Renal cortical epithelial cell (primary cell): ENCODE measurements at regions not wholly inside any gene's neighbourhood (a gene's known extent, or its start where the extent isn't known, plus 50 kb on each side); places are given as distances from the start of the nearest gene placed in this dataset.

ENCODE experiments used
- DNase-seq: peaks from one replicate; pipeline ENCODE4 v3.0.0-alpha.2; 2011; ENCODE audit warnings: low read depth

- no peak for DNase-seq
These were observed 555.3 kb downstream of the NUF2 start for GRCh38 chr1:163877016-163877415.

DNA sequence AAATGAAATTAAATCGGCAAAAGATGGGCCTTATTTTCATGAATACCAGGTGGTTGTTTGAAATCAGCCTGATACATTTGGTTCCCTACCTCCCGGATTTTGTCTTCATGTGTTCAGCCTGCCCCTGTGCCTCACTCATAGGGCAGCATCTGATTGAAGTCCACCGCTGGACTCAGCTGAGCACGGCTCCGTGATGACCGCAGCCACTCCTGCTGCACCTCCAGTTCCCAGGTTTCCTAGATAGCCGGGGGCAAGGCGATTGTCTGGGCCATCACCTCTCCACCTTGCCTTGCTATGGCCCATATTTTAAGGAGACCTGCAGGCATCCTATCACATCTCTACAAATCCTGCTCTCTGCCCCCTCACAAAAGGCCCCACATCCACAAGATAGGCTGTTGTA lies 563.8 kb downstream of the NUF2 start:
- no peak for DNase-seq

- no peak for DNase-seq
These were observed 574.2 kb downstream of the NUF2 start for GRCh38 chr1:163896001-163896400.

GRCh38 chr1:163897412-163898155 lies 575.8 kb downstream of the NUF2 start:
- DNase-seq = no peak

DNA sequence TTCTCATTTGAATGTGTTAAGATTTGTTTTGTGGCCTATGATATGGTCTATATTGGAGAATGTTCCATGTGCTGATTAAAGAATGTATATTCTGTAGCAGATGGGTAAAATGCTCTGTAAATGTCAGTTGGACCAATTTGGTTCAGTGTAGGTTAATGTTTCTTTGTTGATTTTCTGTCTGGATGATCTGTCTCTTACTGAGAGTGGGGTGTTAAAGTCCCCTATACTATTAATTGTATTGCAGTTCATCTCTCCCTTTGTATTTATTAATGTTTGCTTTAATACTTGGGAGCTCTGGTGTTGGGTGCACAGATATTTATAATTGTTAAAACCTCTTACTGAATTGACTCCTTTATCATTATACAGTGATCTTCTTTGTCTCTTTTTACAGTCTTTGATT lies 584.5 kb downstream of the NUF2 start:
- no peak for DNase-seq

DNA sequence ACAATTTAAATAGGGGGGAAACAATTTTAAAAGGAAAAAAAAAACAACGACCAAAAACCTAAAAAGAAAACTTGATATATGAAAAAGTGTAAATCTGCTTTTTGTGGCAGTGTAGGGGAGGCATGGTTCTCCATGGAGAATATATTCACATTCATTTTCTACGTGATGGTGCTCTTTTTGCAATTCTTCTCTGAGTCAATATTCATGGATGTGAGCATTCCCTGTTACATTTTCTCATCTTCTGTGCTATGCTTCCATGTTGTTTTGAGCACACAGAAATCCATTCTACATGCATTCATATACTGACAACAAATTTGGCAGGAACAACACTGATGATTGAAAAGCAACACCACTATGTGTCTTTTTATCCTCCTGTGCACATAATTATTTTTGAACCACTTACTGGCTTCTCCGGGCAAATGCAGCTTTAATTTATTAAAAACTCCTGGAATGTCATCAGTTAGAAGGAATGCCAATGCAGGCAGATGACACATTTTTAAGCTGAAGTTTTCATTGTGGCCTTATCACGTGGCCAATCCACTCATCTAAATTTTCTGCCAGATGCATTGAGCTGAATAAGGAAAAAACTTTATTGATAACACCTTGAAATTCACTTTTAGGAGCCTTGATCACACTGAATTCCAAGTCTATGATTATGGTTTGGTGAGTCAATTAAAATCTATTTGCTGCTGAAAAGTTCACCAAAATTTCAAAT lies 590.6 kb downstream of the NUF2 start:
- no peak for DNase-seq

DNA sequence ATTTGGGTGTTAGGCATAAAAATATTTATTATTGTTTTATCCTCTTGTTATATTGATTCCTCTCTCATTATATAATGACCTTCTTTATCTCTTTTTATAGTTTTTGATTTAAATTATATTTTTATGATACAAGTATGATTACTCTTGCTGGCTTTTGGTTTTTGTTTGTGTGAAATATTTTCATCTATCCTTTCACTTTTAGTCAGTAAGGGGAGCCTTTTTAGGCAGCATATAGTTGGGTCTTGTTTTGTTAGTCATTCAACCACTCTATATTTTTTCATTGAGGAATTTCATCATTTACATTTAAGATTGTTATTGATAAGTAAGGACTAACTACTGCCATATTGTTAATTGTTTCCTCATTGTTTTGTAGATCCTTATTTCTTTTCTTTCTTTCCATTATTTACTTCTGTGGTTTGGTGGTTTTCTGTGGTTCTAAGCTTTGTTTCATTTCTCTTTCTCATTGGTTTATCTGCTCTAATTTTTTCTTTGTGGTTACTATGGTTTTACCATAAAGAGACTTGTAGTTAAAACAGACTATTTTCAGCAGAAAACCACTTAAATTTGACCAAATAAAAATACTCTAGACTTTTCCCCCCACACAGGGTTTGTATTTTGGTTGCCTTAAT lies 593.1 kb downstream of the NUF2 start:
- no peak for DNase-seq

- no peak for DNase-seq
These were observed 601.0 kb downstream of the NUF2 start for GRCh38 chr1:163922743-163923201.

DNA sequence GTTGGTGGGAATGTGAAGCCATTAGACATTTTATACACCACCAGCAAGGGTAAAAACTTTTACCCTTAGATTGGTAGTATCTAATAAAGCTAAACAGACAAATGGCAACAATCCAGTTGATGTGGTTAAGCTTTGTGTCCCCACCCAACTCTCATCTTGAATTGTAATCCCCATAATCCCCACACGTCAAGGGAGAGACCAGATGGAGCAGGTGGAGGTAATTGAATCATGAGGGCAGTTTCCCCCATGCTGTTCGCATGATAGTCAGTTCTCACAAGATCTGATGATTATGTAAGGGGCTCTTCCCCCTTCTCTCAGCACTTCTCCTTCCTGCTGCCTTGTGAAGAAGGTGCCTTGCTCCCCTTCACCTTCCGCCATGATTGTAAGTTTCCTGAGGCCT lies 602.3 kb downstream of the NUF2 start:
- no peak for DNase-seq

GRCh38 chr1:163927493-163927892 lies 605.7 kb downstream of the NUF2 start:
- no peak for DNase-seq

GRCh38 chr1:163928069-163928468 lies 606.3 kb downstream of the NUF2 start:
- no peak for DNase-seq

DNA sequence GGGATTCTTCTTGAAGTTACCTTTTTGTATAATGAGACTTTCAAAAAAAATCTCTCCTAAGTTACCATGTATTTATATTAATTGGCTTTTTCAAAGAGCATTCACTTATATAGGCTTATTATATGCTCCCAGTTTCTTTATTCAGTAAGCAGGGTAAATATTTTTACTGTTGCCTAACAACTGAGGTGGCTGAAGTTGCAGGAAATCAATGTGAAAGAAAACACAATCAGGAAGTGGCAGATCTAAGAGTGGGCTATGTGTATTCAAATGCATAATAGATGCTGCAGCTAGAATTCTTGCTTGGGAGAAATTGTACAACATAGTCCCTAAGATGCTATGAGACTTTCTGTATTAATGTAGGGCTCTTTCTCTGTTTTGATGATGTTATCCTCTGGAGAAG lies 606.9 kb downstream of the NUF2 start:
- no peak for DNase-seq

DNA sequence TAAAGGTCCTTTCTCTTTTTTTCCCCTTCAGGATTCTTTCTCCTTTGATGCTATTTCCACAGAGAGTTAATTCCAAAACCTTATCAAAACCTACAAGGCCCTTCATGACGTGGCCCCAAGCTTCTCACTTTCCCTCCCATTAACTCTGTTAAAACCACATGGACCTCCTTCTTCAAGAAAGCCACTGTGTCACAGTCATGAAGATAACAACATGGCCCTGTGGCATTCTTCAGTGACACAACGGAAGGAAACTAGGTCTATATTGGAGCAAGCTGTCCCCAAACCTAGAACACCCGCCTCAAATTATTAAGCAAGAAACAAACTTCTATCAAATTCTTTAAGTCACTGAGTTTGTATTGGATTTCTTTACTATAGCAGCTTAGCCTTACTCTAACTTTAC lies 611.1 kb downstream of the NUF2 start:
- no peak for DNase-seq

- no peak for DNase-seq
These were observed 611.7 kb downstream of the NUF2 start for GRCh38 chr1:163933437-163933836.

- no peak for DNase-seq
These were observed 614.1 kb downstream of the NUF2 start for GRCh38 chr1:163935738-163936374.

GRCh38 chr1:163959622-163960021 lies 599.4 kb upstream of the PBX1 start:
- DNase-seq = no peak

GRCh38 chr1:163970151-163970550 lies 588.8 kb upstream of the PBX1 start:
- no peak for DNase-seq

DNA sequence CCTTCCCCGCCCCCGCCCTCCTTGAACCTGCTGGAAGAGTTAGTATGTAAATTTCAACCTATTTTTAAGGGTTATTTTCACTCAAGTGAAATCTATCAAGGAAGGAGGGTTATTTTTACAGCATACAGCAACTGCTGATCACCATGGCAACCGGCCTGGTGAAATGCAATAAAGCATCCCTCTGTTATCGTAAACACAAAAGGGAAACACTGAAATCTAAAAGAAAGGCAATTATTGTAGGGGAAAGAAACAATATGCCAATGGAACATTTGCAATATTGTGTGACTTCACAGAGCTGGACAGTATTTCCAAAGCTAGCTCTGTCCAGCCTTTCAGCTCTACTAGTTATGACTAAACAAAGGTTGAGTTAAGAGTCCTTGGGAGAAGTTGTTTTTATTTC lies 588.3 kb upstream of the PBX1 start:
- no peak for DNase-seq

- no peak for DNase-seq
These were observed 585.4 kb upstream of the PBX1 start for GRCh38 chr1:163973586-163973985.

GRCh38 chr1:163974120-163974519 lies 584.9 kb upstream of the PBX1 start:
- DNase-seq = no peak

- DNase-seq = no peak
These were observed 578.6 kb upstream of the PBX1 start for GRCh38 chr1:163980394-163980793.

GRCh38 chr1:163981500-163982030 lies 577.4 kb upstream of the PBX1 start:
- no peak for DNase-seq
